Astrocyte (in vitro differentiated cells and primary cell): ENCODE measurements at regions not wholly inside any gene's neighbourhood (a gene's known extent, or its start where the extent isn't known, plus 50 kb on each side); places are given as distances from the start of the nearest gene placed in this dataset.

Source experiments
- DNase-seq: peaks from one replicate; pipeline ENCODE4 v3.0.0-alpha.2; 2010; ENCODE audit warnings: low read depth
- FAIRE-seq: peaks from 2 replicates; lab custom pipeline; 2011; peaks lifted over from hg19 to GRCh38; lab: Jason Lieb, UNC
- H2AFZ ChIP-seq: 2 replicates; pipeline ENCODE4 v1.6.0; 2012; ENCODE audit warnings: low read depth, low read length, inconsistent platforms
- H3K27ac ChIP-seq: 2 replicates; pipeline ENCODE4 v1.5.1; 2011; ENCODE audit warnings: low read depth, low read length, inconsistent platforms
- H3K27me3 ChIP-seq: 2 replicates; pipeline ENCODE4 v1.6.0; 2011; ENCODE audit warnings: low read length, inconsistent platforms; ENCODE audit not compliant: insufficient read depth
- H3K36me3 ChIP-seq: 2 replicates; pipeline ENCODE4 v1.5.1; 2011; ENCODE audit warnings: low read length, inconsistent platforms; ENCODE audit not compliant: insufficient read depth
- H3K4me1 ChIP-seq: 2 replicates; pipeline ENCODE4 v1.5.1; 2011; ENCODE audit warnings: low read length, inconsistent platforms; ENCODE audit not compliant: insufficient read depth
- H3K4me2 ChIP-seq: 2 replicates; pipeline ENCODE4 v1.6.0; 2012; ENCODE audit warnings: low read length, inconsistent platforms
- H3K4me3 ChIP-seq: 2 replicates; pipeline ENCODE4 v1.5.1; 2011; ENCODE audit warnings: low read depth, mild to moderate bottlenecking, low read length, inconsistent platforms; ENCODE audit not compliant: insufficient read depth
- H3K79me2 ChIP-seq: 2 replicates; pipeline ENCODE4 v1.6.0; 2012; ENCODE audit warnings: mild to moderate bottlenecking, low read length, inconsistent platforms; ENCODE audit not compliant: insufficient read depth
- H3K9ac ChIP-seq: 2 replicates; pipeline ENCODE4 v1.6.0; 2012; ENCODE audit warnings: mild to moderate bottlenecking, low read length, inconsistent platforms
- H3K9me3 ChIP-seq: 2 replicates; pipeline ENCODE4 v1.5.1; 2012; ENCODE audit warnings: low read depth, mild to moderate bottlenecking, low read length, inconsistent platforms; ENCODE audit not compliant: insufficient read depth
- H4K20me1 ChIP-seq: 2 replicates; pipeline ENCODE4 v1.6.0; 2012; ENCODE audit warnings: low read length, inconsistent platforms; ENCODE audit not compliant: insufficient read depth
- H3K27ac Mint-ChIP-seq: one replicate; pipeline ENCODE4 v1.8.0; 2021; ENCODE audit warnings: mild to moderate bottlenecking, mixed read lengths; ENCODE audit not compliant: unreplicated experiment
- H3K27me3 Mint-ChIP-seq: one replicate; pipeline ENCODE4 v1.8.0; 2021; ENCODE audit warnings: low read depth, mixed read lengths; ENCODE audit not compliant: unreplicated experiment
- H3K36me3 Mint-ChIP-seq: one replicate; pipeline ENCODE4 v1.8.0; 2021; ENCODE audit warnings: low read depth, mixed read lengths; ENCODE audit not compliant: unreplicated experiment
- H3K4me1 Mint-ChIP-seq: one replicate; pipeline ENCODE4 v1.8.0; 2021; ENCODE audit warnings: low read depth, mixed read lengths; ENCODE audit not compliant: unreplicated experiment
- H3K4me3 Mint-ChIP-seq: one replicate; pipeline ENCODE4 v1.8.0; 2021; ENCODE audit warnings: mild to moderate bottlenecking, moderate library complexity, mixed read lengths; ENCODE audit not compliant: unreplicated experiment
- H3K9me3 Mint-ChIP-seq: one replicate; pipeline ENCODE4 v1.8.0; 2021; ENCODE audit warnings: mild to moderate bottlenecking, mixed read lengths; ENCODE audit not compliant: unreplicated experiment
- CTCF ChIP-seq: IDR thresholded peaks from 2 replicates; pipeline ENCODE4 v1.5.1; 2011; ENCODE audit warnings: low read depth, mild to moderate bottlenecking, inconsistent platforms, low read length, moderate library complexity; ENCODE audit not compliant: insufficient read depth
- EZH2 ChIP-seq: IDR thresholded peaks from 2 replicates; pipeline ENCODE4 v1.6.1; 2012; ENCODE audit warnings: mild to moderate bottlenecking, low read length, inconsistent platforms; ENCODE audit not compliant: insufficient read depth

GRCh38 chr12:116629480-116629879 is 70.3 kb downstream of the MAP1LC3B2 start:
- no peak overlapping the region for H3K4me3 Mint-ChIP-seq
- Histone ChIP-seq H3K27ac (no peak overlapping the region), H3K79me2 (no peaks in the 10 kb centered on the region), H3K9ac (no peak overlapping the region), H3K36me3 (no peaks in the 10 kb centered on the region), H4K20me1 (no peaks in the 10 kb centered on the region), H2AFZ (no peak overlapping the region), H3K4me3 (no peak overlapping the region), H3K9me3 (no peaks in the 10 kb centered on the region), H3K27me3 (peaks cover 4% of the 10 kb centered on the region), H3K4me2 (no peak overlapping the region), H3K4me1 (no peaks in the 10 kb centered on the region)
- no peaks in the 10 kb centered on the region for H3K4me1 Mint-ChIP-seq
- no peaks in the 10 kb centered on the region for H3K9me3 Mint-ChIP-seq
- no peak overlapping the region for H3K27ac Mint-ChIP-seq
- H3K27me3 Mint-ChIP-seq = peaks cover 20% of the 10 kb centered on the region
- TF ChIP-seq EZH2 (no peak), CTCF (no peak)
- FAIRE-seq (no peak), DNase-seq (no peak)
- no peaks in the 10 kb centered on the region for H3K36me3 Mint-ChIP-seq

GRCh38 chr12:116628989-116629388 is 69.8 kb downstream of the MAP1LC3B2 start:
- Mint-ChIP-seq H3K4me3 (no peak overlapping the region), H3K27ac (no peak overlapping the region), H3K9me3 (no peaks in the 10 kb centered on the region), H3K27me3 (peaks cover 18% of the 10 kb centered on the region), H3K36me3 (no peaks in the 10 kb centered on the region), H3K4me1 (no peaks in the 10 kb centered on the region)
- DNase-seq = no peak
- H3K27ac ChIP-seq = no peak overlapping the region
- no peaks in the 10 kb centered on the region for H3K9me3 ChIP-seq
- TF ChIP-seq EZH2 = no peak
- no peak for TF ChIP-seq CTCF
- H3K27me3 ChIP-seq = peaks cover 4% of the 10 kb centered on the region
- no peak overlapping the region for H2AFZ ChIP-seq
- no peaks in the 10 kb centered on the region for H3K4me1 ChIP-seq
- H3K4me3 ChIP-seq = no peak overlapping the region
- no peak for FAIRE-seq
- no peaks in the 10 kb centered on the region for H4K20me1 ChIP-seq
- H3K9ac ChIP-seq = no peak overlapping the region
- H3K4me2 ChIP-seq = no peak overlapping the region
- H3K36me3 ChIP-seq = no peaks in the 10 kb centered on the region
- H3K79me2 ChIP-seq = no peaks in the 10 kb centered on the region

- no peak overlapping the region for H3K9ac ChIP-seq
- TF ChIP-seq CTCF (no peak), EZH2 (no peak)
- H3K4me3 ChIP-seq = no peak overlapping the region
- DNase-seq = no peak
- peaks cover 1% of the 10 kb centered on the region for H3K9me3 Mint-ChIP-seq
- no peak overlapping the region for H3K4me2 ChIP-seq
- FAIRE-seq = no peak
- no peaks in the 10 kb centered on the region for H3K4me1 Mint-ChIP-seq
- no peaks in the 10 kb centered on the region for H3K79me2 ChIP-seq
- no peak overlapping the region for H3K27ac ChIP-seq
- no peaks in the 10 kb centered on the region for H3K36me3 ChIP-seq
- no peaks in the 10 kb centered on the region for H4K20me1 ChIP-seq
- H3K9me3 ChIP-seq = no peaks in the 10 kb centered on the region
- no peaks in the 10 kb centered on the region for H3K36me3 Mint-ChIP-seq
- peaks cover 4% of the 10 kb centered on the region for H3K27me3 ChIP-seq
- H3K4me3 Mint-ChIP-seq = no peak overlapping the region
- peaks cover 14% of the 10 kb centered on the region for H3K27me3 Mint-ChIP-seq
- H3K4me1 ChIP-seq = no peaks in the 10 kb centered on the region
- H3K27ac Mint-ChIP-seq = peak overlapping the region; percentile 78
- H2AFZ ChIP-seq = no peak overlapping the region
Observed at GRCh38 chr12:116628450-116628793, 69.2 kb downstream of the MAP1LC3B2 start.
